A549 (cell line): ENCODE measurements at regions not wholly inside any gene's neighbourhood (a gene's known extent, or its start where the extent isn't known, plus 50 kb on each side); places are given as distances from the start of the nearest gene placed in this dataset.
"Not testable (repeated sequence)": the region's sequence is repeated elsewhere in the genome, so short reads cannot be mapped to it uniquely, and the experiment has no call there.

Experiments
- ATAC-seq, 2 experiments: fragments of 200-7000 bp in 1 of 2; fragments of >200 bp in 1 of 2; cut with Nextera tagmentation in 1 of 2; cut with Tn5 transposase in 1 of 2; 3 replicates each; pipeline versions ENCODE4 v1.8.0 to v1.9.1; 2018 to 2020; ENCODE audit warnings: mild to moderate bottlenecking in 1 of 2, moderate library complexity in 1 of 2
- CTCF ChIA-PET: fragments of 300-600 bp; sonication (Branson Sonifier 250); formaldehyde crosslinking; extraction: SDS; loops from one replicate; lab custom pipeline; 2021; ENCODE audit warnings: antibody characterized with exemption, inconsistent platforms; lab: Yijun Ruan, JAX
- POLR2A ChIA-PET: fragments of 350-600 bp; formaldehyde crosslinking; extraction: SDS; loops from one replicate; lab custom pipeline; 2021; ENCODE audit warnings: antibody characterized with exemption, inconsistent platforms; lab: Yijun Ruan, JAX
- DNase-seq, 2 experiments: peaks; one replicate each; pipeline versions ENCODE4 v3.0.0 to v3.0.0-alpha.2; 2011 to 2016; ENCODE audit warnings: low read depth in 1 of 2, low spot score in 1 of 2
- FAIRE-seq: peaks from 2 replicates; lab custom pipeline; 2011; peaks lifted over from hg19 to GRCh38; lab: Jason Lieb, UNC
- H3K27ac ChIP-seq, 2 experiments: fragments of >200 bp; sonication (Bioruptor Twin); formaldehyde crosslinking; 3 replicates each; pipeline ENCODE4 v1.5.1; 2016 to 2017
- H3K4me1 ChIP-seq: fragments of >200 bp; sonication (Bioruptor Twin); formaldehyde crosslinking; 3 replicates; pipeline ENCODE4 v1.6.1; 2016
- H3K4me2 ChIP-seq: fragments of >200 bp; sonication (Bioruptor Twin); formaldehyde crosslinking; 3 replicates; pipeline ENCODE4 v1.6.1; 2016
- H3K4me3 ChIP-seq: fragments of >200 bp; sonication (Bioruptor Twin); formaldehyde crosslinking; 3 replicates; pipeline ENCODE4 v1.5.1; 2016
- H3K9me3 ChIP-seq: fragments of >200 bp; sonication (Bioruptor Twin); formaldehyde crosslinking; 3 replicates; pipeline ENCODE4 v1.6.1; 2016
- BHLHE40 ChIP-seq: IDR thresholded peaks from 2 replicates; pipeline ENCODE4 v1.6.1; 2012; ENCODE audit warnings: low read depth, low read length, inconsistent platforms
- CHD2 ChIP-seq: fragments of 150-350 bp; IDR thresholded peaks from 2 replicates; pipeline ENCODE4 v1.6.1; 2014; ENCODE audit warnings: low read length; ENCODE audit not compliant: partially characterized antibody
- E2F6 ChIP-seq: IDR thresholded peaks from 2 replicates; pipeline ENCODE4 v1.6.1; 2012; ENCODE audit warnings: low read depth, borderline replicate concordance
- EHMT2 ChIP-seq: fragments of 200-600 bp; sonication (generic); IDR thresholded peaks from 2 replicates; pipeline ENCODE4 v1.6.1; 2016; ENCODE audit warnings: antibody characterized with exemption, low read depth, mild to moderate bottlenecking, moderate library complexity
- GATA3 ChIP-seq: IDR thresholded peaks from 2 replicates; pipeline ENCODE4 v1.6.1; 2012; ENCODE audit warnings: borderline replicate concordance
- HDAC2 ChIP-seq: fragments of 200-600 bp; sonication (generic); IDR thresholded peaks from 2 replicates; pipeline ENCODE4 v1.6.1; 2016
- HMGXB4 ChIP-seq: fragments of 250-450 bp; sonication (Bioruptor Pico); IDR thresholded peaks from 2 replicates; pipeline ENCODE4 v1.5.0; 2021; ENCODE audit warnings: mild to moderate bottlenecking, moderate library complexity, borderline replicate concordance
- KDM1A ChIP-seq: fragments of 200-600 bp; sonication (generic); IDR thresholded peaks from 2 replicates; pipeline ENCODE4 v1.6.1; 2016; ENCODE audit warnings: low read depth, mild to moderate bottlenecking
- MAX ChIP-seq: IDR thresholded peaks from 2 replicates; pipeline ENCODE4 v1.6.1; 2012
- RNF2 ChIP-seq: fragments of 200-600 bp; sonication (generic); IDR thresholded peaks from 2 replicates; pipeline ENCODE4 v1.6.1; 2016; ENCODE audit warnings: low read depth, mild to moderate bottlenecking, antibody characterized with exemption, moderate library complexity, borderline replicate concordance
- USF2 ChIP-seq: fragments of 450-650 bp; IDR thresholded peaks from 2 replicates; pipeline ENCODE4 v1.6.1; 2014; ENCODE audit warnings: antibody characterized with exemption
- WGBS: methylation state at CpG from one replicate; pipeline ENCODE4 v1.1.6; 2017; ENCODE audit errors: missing lambda C conversion rate; 5-methylcytosine and 5-hydroxymethylcytosine counted together

- TF ChIP-seq HMGXB4 (CRISPR knock-in tag) (no peak), E2F6 (no peak), BHLHE40 (no peak), CHD2 (no peak)
Observed at GRCh38 chr6:1212919-1213318, 99.0 kb upstream of the FOXQ1 start (continued).

- H3K4me2 ChIP-seq, FAIRE-seq, H3K4me1 ChIP-seq, ATAC-seq, POLR2A ChIA-PET, DNase-seq, H3K9me3 ChIP-seq, H3K27ac ChIP-seq, CTCF ChIA-PET, H3K4me3 ChIP-seq: not testable (repeated sequence)
Observed at GRCh38 chr6:1212138-1212537, 99.8 kb upstream of the FOXQ1 start.

- ATAC-seq, POLR2A ChIA-PET, DNase-seq, H3K27ac ChIP-seq, FAIRE-seq, H3K4me3 ChIP-seq, H3K4me2 ChIP-seq, H3K4me1 ChIP-seq, H3K9me3 ChIP-seq: not testable (repeated sequence)
- CTCF ChIA-PET, result interaction anchor here (0.9 kb wide), 1 partner anchor 16 kb away, joined by 3 read pairs; no protein-coding TSS in a partner anchor
- 40% methylated on average over 1 of the region's 1 CpG for WGBS
Observed at GRCh38 chr6:1210631-1211030, 101.3 kb upstream of the FOXQ1 start.

- Histone ChIP-seq H3K27ac (no peak overlapping the region), H3K4me3 (no peak overlapping the region), H3K9me3 (no peaks in the 10 kb centered on the region), H3K4me2 (no peak overlapping the region), H3K4me1 (no peaks in the 10 kb centered on the region)
- DNase-seq (no peak), FAIRE-seq (no peak), ATAC-seq (no peak)
- WGBS, result 49% methylated on average over 2 of the region's 2 CpGs
- TF ChIP-seq RNF2 (no peak), EHMT2 (no peak), HMGXB4 (CRISPR knock-in tag) (no peak), GATA3 (no peak), KDM1A (no peak), E2F6 (no peak), HDAC2 (no peak), USF2 (no peak), MAX (no peak), CHD2 (no peak)
- ChIA-PET POLR2A (no interaction called here), CTCF (interaction anchor here (0.7 kb wide), 1 partner anchor 21 kb away, joined by 3 read pairs; no protein-coding TSS in a partner anchor)
Observed at GRCh38 chr6:1208876-1209275, 103.0 kb upstream of the FOXQ1 start.
